Fibroblast of pulmonary artery (primary cell): ENCODE measurements at regions not wholly inside any gene's neighbourhood (a gene's known extent, or its start where the extent isn't known, plus 50 kb on each side); places are given as distances from the start of the nearest gene placed in this dataset.

Source experiments
- DNase-seq: peaks from one replicate; pipeline ENCODE4 v3.0.0-alpha.2; 2010; ENCODE audit warnings: low read depth
- H3K4me3 ChIP-seq: replicated peaks from 2 replicates; pipeline ENCODE4 v1.5.1; 2011; ENCODE audit warnings: low read depth, mild to moderate bottlenecking, control low read depth, low read length, moderate library complexity
- TF ChIP-seq, protein P1 (sequence below): IDR thresholded peaks from 2 replicates; pipeline ENCODE4 v1.5.1; 2011; ENCODE audit warnings: mild to moderate bottlenecking, control low read depth, low read length, inconsistent platforms; ENCODE audit errors: missing control alignments

DNA sequence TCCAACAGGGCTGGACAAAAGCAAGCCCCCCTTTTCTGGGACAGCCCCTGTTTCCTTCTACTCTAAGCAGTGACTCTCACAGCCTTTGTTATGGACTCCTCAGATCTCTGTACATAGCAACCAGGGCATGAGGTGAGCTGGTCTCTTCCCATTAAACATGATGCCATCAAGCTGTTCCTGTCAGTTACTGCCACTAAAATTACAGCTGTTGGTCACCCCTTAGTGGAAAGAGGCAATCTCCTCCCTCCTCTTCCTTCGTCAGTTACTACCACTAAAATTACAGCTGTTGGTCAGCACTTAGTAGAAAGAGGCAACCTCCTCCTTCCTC is 95.2 kb upstream of the SMIM36 start:
- DNase-seq: peak; percentile 22
- TF ChIP-seq, protein P1, sequence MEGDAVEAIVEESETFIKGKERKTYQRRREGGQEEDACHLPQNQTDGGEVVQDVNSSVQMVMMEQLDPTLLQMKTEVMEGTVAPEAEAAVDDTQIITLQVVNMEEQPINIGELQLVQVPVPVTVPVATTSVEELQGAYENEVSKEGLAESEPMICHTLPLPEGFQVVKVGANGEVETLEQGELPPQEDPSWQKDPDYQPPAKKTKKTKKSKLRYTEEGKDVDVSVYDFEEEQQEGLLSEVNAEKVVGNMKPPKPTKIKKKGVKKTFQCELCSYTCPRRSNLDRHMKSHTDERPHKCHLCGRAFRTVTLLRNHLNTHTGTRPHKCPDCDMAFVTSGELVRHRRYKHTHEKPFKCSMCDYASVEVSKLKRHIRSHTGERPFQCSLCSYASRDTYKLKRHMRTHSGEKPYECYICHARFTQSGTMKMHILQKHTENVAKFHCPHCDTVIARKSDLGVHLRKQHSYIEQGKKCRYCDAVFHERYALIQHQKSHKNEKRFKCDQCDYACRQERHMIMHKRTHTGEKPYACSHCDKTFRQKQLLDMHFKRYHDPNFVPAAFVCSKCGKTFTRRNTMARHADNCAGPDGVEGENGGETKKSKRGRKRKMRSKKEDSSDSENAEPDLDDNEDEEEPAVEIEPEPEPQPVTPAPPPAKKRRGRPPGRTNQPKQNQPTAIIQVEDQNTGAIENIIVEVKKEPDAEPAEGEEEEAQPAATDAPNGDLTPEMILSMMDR: no peak
- no peak overlapping the region for H3K4me3 ChIP-seq

- TF ChIP-seq, protein P1: no peak
- no peak for DNase-seq
- no peak overlapping the region for H3K4me3 ChIP-seq
Measured at GRCh38 chr17:55605705-55606487, 94.6 kb upstream of the SMIM36 start.

- peak; percentile 75 for DNase-seq
- no peak overlapping the region for H3K4me3 ChIP-seq
- TF ChIP-seq, protein P1: peak; percentile 89
Measured at GRCh38 chr17:55601874-55602364, 90.7 kb upstream of the SMIM36 start.

DNA sequence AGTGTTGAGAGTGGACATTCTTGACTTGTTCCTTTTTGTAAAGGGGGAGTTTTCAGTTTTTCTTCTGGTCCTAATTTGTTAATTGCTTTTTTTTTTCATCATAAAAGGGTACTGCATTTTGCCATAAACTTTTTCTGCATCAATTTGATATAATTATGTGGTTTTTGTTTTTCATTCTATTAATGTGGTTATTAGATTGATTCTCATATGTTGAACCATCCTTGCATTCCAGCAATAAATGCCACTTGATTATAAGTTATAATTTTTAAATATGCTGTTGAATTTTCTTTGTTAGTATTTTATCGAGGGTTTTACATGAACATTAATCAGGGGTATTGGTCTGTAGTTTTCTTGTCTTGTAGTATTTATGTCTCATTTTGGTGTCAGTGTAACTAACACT is 87.2 kb upstream of the SMIM36 start:
- no peak for DNase-seq
- no peak overlapping the region for H3K4me3 ChIP-seq
- TF ChIP-seq, protein P1: no peak

DNA sequence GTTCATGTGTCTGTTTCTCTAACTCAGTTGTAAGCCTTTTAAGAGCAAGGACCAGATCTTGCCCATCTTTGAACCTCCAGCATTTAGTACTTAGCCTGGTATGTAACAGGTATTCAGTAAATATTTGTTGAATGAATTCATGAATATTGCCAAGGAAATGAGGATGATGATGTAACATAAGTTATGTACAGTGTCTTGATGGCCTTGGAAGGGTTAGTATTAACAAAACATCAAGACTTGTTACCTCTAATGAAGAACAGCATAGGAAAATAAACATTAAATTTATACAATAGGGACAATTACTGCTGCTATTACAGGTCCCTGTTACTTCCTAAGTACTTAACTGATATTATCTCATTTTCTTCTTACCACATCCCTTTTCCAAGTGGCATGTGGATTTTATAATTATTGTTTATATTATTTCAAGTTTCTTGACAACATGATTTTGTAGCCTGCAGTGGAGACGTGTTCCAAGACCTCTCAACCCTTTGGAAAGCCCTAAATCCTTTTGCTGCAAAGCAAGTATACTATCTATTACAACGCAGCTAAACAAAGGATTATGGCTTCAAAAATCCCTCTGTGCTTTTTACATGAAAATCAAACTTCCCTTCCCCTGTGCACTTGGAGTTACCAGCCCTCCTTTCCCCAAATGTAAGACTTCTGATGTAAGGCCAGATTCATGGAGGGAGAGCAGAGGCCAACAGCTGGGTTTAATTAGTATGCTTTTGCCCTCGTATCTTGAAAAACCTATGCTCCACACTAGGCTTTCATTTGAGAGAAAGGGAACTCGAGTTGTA is 77.4 kb upstream of the SMIM36 start:
- TF ChIP-seq, protein P1: no peak
- DNase-seq: no peak
- H3K4me3 ChIP-seq: no peak overlapping the region

- peak; percentile 61 for DNase-seq
- TF ChIP-seq, protein P1: no peak
- no peak overlapping the region for H3K4me3 ChIP-seq
Measured at GRCh38 chr17:55587608-55588139, 76.4 kb upstream of the SMIM36 start.
